Left renal pelvis (tissue), 4 donors: ENCODE measurements at regions not wholly inside any gene's neighbourhood (a gene's known extent, or its start where the extent isn't known, plus 50 kb on each side); places are given as distances from the start of the nearest gene placed in this dataset.
"Not testable (repeated sequence)": the region's sequence is repeated elsewhere in the genome, so short reads cannot be mapped to it uniquely, and the experiment has no call there.

Experiments used
- DNase-seq, 4 donors: peaks; one replicate each; pipeline ENCODE4 v3.0.0-alpha.2; 2013; ENCODE audit warnings: low read depth in 4 of 4, low spot score in 3 of 4

GRCh38 chr1:199913318-199913717 is 114.2 kb upstream of the NR5A2 start:
- DNase-seq = no peak

- DNase-seq = no peak
Observed at GRCh38 chr1:199914546-199914945, 113.0 kb upstream of the NR5A2 start.

DNA sequence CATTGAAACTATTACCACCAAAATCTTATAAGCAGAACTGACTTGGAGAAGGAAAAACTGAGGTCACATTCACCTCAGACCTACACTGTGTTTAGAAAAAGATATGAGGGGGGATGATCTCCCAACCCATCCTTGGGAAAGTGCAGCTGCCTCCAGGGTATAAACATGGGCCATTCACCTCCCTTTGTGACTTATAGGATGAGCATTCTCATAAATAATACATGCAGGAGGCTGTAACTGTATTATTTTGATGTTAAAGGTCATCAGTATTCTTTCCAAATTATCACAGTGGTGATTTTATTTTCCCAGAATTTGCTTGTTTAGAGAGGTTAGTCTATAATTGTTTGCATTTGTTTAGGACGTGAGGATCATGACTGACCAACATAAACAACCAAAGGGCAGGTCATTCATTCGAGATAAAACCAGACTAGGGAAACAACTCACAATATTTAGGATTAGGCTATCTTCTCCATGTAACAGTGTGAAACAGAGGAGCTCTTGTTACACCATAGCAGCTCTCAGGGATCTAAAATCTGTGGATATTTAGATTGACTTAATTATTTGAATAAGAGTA is 109.2 kb upstream of the NR5A2 start:
- DNase-seq = no peak

DNA sequence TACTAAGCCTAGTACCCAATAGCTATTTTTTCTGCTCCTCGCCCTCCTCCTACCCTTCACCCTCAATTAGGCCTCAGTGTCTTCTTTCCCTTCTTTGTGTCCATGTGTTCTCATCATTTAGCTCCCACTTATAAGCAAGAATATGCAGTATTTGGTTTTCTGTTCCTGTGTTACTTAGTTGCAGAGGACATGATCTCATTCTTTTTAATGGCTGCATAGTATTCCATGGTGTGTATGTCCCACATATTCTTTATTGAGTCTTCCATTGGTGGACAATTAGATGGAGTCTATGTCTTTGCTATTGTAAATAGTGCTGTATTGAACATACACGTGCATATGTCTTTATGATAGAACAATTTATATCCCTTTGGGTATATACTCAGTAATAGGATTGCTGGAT is 106.9 kb upstream of the NR5A2 start:
- no peak for DNase-seq

GRCh38 chr1:199929556-199929955 is 98.0 kb upstream of the NR5A2 start:
- DNase-seq = no peak

- not testable (repeated sequence) for DNase-seq
Observed at GRCh38 chr1:199930067-199930466, 97.4 kb upstream of the NR5A2 start.

GRCh38 chr1:199931666-199932377 is 95.7 kb upstream of the NR5A2 start:
- DNase-seq = no peak

GRCh38 chr1:199932462-199932861 is 95.0 kb upstream of the NR5A2 start:
- DNase-seq = no peak

GRCh38 chr1:199936441-199936840 is 91.1 kb upstream of the NR5A2 start:
- DNase-seq = no peak

- DNase-seq = no peak
Observed at GRCh38 chr1:199937161-199937560, 90.3 kb upstream of the NR5A2 start.

DNA sequence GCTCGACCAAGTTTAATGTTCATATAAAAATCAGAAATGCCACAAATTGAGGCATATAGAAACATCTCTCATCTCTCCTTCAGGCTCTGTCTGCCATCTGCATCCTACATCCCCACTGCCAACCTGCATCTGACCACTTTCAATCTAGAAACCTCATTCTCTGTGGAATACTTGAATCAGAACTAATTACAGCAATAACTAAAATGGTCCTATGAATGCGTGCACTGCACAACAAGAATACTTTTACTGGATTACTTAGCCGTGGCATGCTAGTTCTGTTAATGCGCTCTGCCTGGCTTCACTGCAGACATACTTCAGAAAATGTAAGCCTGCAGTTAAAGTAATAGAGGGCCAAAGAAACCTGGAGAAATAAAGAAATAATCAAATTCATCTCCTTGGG is 89.8 kb upstream of the NR5A2 start:
- no peak for DNase-seq

DNA sequence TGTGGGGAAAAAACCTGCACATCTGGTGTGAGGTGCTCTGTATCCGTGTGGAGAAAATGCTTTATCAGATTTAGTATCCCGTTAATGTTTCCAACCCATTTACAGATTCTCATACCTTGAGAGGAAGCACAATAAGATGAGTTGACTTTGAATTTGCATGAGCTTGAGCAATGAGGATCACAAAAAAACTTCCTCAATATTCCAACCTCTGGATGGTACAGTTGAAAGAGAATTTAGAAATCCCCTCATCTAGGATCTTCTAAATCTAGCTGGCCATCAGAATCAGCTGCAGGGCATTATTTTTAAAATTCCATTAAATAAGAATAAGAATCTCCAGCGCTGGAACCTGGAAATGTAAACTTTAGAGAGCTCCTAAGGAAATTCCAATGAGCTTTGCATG is 82.5 kb upstream of the NR5A2 start:
- no peak for DNase-seq

- no peak for DNase-seq
Observed at GRCh38 chr1:199945591-199945990, 81.9 kb upstream of the NR5A2 start.

DNA sequence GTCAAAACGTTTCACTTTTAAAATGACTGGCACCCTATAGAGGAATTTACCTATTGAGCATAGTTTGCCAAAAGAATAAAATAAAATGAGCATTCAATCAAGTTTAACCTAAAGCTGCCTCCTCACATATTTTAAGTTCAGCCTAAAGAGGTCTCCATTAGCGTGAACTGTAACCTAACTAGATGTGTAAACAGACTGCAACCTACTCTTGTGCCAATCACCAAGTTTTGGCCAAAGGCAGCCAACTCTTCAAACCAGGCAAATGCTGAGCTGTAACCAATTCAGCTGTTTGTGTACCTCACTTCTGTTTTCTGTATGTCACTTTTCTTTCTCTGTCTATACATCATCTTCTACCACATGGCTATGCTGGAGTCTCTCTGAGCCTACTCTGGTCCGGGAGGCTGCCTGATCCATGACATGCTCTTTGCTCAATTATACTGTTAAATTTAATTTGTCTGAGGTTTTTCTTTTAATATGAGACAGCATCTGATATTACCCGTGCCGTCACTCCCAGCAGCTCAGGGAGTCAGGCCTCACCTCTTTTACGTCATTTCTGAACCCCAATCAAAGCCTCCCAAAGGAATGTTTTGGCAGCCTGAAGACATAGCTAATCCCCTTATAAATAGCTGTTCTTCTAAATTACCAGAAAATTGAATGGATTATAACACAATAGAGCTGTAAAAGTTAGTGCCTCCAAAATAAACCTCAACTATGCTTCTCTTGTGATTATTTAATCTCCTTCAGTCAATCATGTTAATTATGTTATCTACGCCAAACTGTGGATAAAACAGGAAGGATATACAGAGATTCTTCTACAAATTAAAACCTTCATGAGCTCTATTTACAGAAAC is 81.0 kb upstream of the NR5A2 start:
- DNase-seq = no peak

DNA sequence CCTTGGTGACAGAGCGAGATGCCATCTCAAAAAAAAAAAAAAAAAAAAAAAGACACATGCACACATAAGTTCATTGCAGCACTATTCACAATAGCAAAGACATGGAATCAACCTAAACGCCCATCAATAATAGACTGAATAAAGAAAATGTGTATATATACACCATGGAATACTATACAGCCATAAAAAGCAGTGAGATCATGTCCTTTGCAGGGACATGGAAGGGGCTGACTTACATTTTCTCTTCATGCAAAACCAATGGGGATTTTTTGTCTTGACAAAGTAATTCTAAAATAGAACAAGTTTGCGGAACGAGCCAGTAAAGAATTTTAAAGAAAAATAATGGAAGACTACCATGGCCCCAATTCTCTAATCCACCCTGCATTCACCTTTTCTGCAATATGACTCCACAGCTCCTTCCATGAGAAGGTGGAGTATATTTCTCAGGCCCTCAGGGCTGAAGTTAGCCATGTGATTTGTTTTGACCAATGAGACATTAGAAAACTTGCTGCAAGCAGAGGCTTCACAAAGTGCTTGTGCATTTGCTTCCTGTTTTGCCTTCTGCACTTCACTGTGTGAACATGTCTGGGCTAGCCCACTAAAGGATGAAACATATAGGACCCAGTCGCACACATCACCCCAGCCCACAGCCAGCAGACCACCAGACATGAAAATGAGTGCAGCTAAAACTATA is 78.8 kb upstream of the NR5A2 start:
- no peak for DNase-seq

DNA sequence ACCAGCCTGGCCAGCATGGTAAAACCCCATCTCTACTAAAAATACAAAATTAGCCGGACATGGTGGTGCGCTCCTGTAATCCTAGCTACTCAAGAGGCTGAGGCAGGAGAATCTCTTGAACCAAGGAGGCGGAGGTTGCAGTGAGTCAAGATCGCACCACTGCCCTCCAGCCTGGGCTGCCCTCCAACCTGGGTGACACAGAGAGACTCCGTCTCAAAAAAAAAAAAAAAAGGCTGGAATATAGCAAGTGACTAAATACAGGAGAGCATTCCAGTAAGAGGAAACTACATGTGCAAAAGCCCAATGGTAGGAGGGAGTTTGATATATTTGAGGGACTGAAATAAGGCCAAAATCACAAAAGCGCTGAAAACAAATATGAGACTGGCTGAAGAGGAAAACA is 76.5 kb upstream of the NR5A2 start:
- DNase-seq = not testable (repeated sequence)

DNA sequence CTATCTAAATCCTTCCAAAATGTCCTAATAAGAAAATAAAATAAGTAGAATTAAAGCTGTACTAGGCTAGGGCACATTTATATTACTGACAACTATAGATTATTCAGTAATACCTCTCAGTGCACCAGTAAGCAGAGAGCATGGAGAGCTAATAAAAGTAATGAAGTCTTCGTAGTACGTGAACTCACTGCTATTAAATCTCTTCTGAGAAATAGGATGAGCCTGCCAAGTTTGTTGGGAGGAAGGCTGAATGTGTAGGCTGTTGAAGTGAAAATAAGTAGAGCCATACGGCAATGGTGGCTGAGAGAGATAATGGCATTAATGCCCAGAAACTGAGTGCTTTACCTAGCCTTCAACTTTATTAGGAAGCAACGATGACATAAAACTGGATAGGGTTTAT is 73.9 kb upstream of the NR5A2 start:
- no peak for DNase-seq

DNA sequence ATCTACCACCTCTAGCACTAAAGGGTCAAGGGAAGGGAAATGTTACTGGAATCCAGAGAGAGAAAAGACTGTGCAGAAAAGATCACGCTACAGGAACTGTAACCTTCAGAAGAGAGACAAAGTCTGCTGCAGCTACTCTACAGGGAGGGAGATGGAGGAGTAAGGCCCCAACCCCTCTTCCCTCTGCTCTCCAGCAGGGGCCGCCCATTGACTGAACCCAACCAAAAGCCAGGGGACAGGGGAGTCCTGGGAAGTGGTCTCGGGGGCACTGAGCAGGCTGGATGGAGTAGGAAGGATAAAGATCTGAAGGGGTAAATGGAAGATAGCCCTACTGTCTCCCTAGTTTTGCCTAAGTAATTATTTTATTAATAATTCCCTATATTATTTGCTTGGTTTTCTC is 72.8 kb upstream of the NR5A2 start:
- DNase-seq = no peak

- no peak for DNase-seq
Observed at GRCh38 chr1:199955235-199955634, 72.3 kb upstream of the NR5A2 start.

- DNase-seq = no peak
Observed at GRCh38 chr1:199956005-199956404, 71.5 kb upstream of the NR5A2 start.

GRCh38 chr1:199959033-199959774 is 68.3 kb upstream of the NR5A2 start:
- DNase-seq = no peak
